ENCODE measurements at regions not wholly inside any gene's neighbourhood (a gene's known extent, or its start where the extent isn't known, plus 50 kb on each side); places are given as distances from the start of the nearest gene placed in this dataset.

GRCh38 chr3:5444253-5444652, 256.7 kb downstream of the EDEM1 start:
- H3K9me3 ChIP-seq: peaks cover 0 to 18% (median 9%) of the 10 kb centered on the region in 8 donors
- no peaks in the 10 kb centered on the region for H3K36me3 ChIP-seq
- no peak for DNase-seq
- no peak overlapping the region for H3K27ac ChIP-seq
- intact Hi-C loops (cut with DNase I; ENCODE audit: low total_unique reads): no loop called here
- 62 to 96% (median 91%) methylated on average over 2 of the region's 2 CpGs for WGBS, 5 donors
- H3K27me3 ChIP-seq (replicated peaks in 1 of 7): no peaks in the 10 kb centered on the region
- TF ChIP-seq, protein P1, sequence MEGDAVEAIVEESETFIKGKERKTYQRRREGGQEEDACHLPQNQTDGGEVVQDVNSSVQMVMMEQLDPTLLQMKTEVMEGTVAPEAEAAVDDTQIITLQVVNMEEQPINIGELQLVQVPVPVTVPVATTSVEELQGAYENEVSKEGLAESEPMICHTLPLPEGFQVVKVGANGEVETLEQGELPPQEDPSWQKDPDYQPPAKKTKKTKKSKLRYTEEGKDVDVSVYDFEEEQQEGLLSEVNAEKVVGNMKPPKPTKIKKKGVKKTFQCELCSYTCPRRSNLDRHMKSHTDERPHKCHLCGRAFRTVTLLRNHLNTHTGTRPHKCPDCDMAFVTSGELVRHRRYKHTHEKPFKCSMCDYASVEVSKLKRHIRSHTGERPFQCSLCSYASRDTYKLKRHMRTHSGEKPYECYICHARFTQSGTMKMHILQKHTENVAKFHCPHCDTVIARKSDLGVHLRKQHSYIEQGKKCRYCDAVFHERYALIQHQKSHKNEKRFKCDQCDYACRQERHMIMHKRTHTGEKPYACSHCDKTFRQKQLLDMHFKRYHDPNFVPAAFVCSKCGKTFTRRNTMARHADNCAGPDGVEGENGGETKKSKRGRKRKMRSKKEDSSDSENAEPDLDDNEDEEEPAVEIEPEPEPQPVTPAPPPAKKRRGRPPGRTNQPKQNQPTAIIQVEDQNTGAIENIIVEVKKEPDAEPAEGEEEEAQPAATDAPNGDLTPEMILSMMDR (IDR thresholded peaks at IDR 0.05 in 8 of 11, conservative IDR thresholded peaks at IDR 0.05 in 3 of 11): no peak
- TF ChIP-seq POLR2A (IDR thresholded peaks at IDR 0.05) (no peak), POLR2AphosphoS5 (IDR thresholded peaks at IDR 0.05) (no peak)
- no peak overlapping the region for H3K4me3 ChIP-seq
- no peaks in the 10 kb centered on the region for H3K4me1 ChIP-seq

GRCh38 chr3:5445676-5446201, 258.2 kb downstream of the EDEM1 start:
- H3K27ac ChIP-seq: no peak overlapping the region
- TF ChIP-seq, protein P1 (IDR thresholded peaks at IDR 0.05 in 8 of 11, conservative IDR thresholded peaks at IDR 0.05 in 3 of 11): no peak
- TF ChIP-seq POLR2A (IDR thresholded peaks at IDR 0.05) (no peak), POLR2AphosphoS5 (IDR thresholded peaks at IDR 0.05) (no peak)
- no peaks in the 10 kb centered on the region for H3K27me3 ChIP-seq (replicated peaks in 1 of 7)
- WGBS, 5 donors: 78 to 94% (median 86%) methylated on average over 5 of the region's 5 CpGs
- H3K9me3 ChIP-seq: peaks cover 0 to 18% (median 9%) of the 10 kb centered on the region in 8 donors
- no peak for DNase-seq
- no peaks in the 10 kb centered on the region for H3K36me3 ChIP-seq
- H3K4me3 ChIP-seq: no peak overlapping the region
- no peaks in the 10 kb centered on the region for H3K4me1 ChIP-seq
- intact Hi-C loops (cut with DNase I; ENCODE audit: low total_unique reads): no loop called here

DNA sequence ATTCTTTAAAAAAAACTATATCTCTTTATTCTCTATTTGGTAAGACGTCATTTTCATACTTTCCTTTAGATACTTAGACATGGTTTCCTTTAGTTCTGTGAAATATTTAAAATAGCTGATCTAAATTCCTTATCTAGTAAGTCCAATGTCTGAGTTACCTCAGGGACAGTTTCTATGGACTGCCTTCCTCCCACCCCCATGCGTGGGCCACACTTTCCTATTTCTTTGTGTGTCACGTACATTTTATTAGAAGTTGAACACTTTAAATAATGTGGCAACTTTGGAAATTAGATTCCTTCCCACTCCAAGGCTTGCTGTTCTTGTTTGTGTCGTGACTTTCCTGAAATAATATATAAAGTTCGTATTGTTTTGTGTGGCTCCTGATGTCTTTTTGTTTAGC, 260.7 kb downstream of the EDEM1 start:
- Histone ChIP-seq H3K36me3 (no peaks in the 10 kb centered on the region), H3K27me3 (replicated peaks in 1 of 7) (no peaks in the 10 kb centered on the region), H3K4me1 (no peaks in the 10 kb centered on the region), H3K27ac (no peak overlapping the region), H3K9me3 (peaks cover 0 to 18% (median 9%) of the 10 kb centered on the region in 8 donors), H3K4me3 (no peak overlapping the region)
- DNase-seq: no peak
- WGBS, 5 donors: 82 to 91% (median 87%) methylated on average over 5 of the region's 5 CpGs
- TF ChIP-seq, protein P1 (IDR thresholded peaks at IDR 0.05 in 8 of 11, conservative IDR thresholded peaks at IDR 0.05 in 3 of 11): no peak
- no peak for TF ChIP-seq POLR2AphosphoS5 (IDR thresholded peaks at IDR 0.05)
- no peak for TF ChIP-seq POLR2A (IDR thresholded peaks at IDR 0.05)
- intact Hi-C loops (cut with DNase I; ENCODE audit: low total_unique reads): no loop called here

GRCh38 chr3:5448816-5449215, 261.3 kb downstream of the EDEM1 start:
- DNase-seq: no peak
- no peaks in the 10 kb centered on the region for H3K4me1 ChIP-seq
- H3K9me3 ChIP-seq: peaks cover 0 to 18% (median 9%) of the 10 kb centered on the region in 8 donors
- WGBS, 5 donors: 68 to 90% (median 87%) methylated on average over 2 of the region's 2 CpGs
- H3K27ac ChIP-seq: no peak overlapping the region
- TF ChIP-seq POLR2A (IDR thresholded peaks at IDR 0.05) (no peak), POLR2AphosphoS5 (IDR thresholded peaks at IDR 0.05) (no peak)
- TF ChIP-seq, protein P1 (IDR thresholded peaks at IDR 0.05 in 8 of 11, conservative IDR thresholded peaks at IDR 0.05 in 3 of 11): no peak
- intact Hi-C loops (cut with DNase I; ENCODE audit: low total_unique reads): no loop called here
- no peak overlapping the region for H3K4me3 ChIP-seq
- no peaks in the 10 kb centered on the region for H3K27me3 ChIP-seq (replicated peaks in 1 of 7)
- H3K36me3 ChIP-seq: no peaks in the 10 kb centered on the region

All from spleen (tissue), 11 donors.